GM23338 (cell line): ENCODE measurements at regions not wholly inside any gene's neighbourhood (a gene's known extent, or its start where the extent isn't known, plus 50 kb on each side); places are given as distances from the start of the nearest gene placed in this dataset.

ENCODE experiments used
- ATAC-seq: fragments of 200-7000 bp; cut with Tn5 transposase; 3 replicates; pipeline ENCODE4 v1.9.1; 2020
- DNase-seq: peaks from one replicate; pipeline ENCODE4 v3.0.0-alpha.2; 2015; ENCODE audit warnings: low spot score
- H2AFZ ChIP-seq: fragments of 200-600 bp; sonication (generic); 2 replicates; pipeline ENCODE4 v1.8.0; 2016; ENCODE audit warnings: antibody characterized with exemption, mild to moderate bottlenecking, moderate library complexity
- H3F3A ChIP-seq: fragments of 200-600 bp; sonication (generic); replicated peaks from 2 replicates; pipeline ENCODE4 v1.8.0; 2017; ENCODE audit warnings: antibody characterized with exemption, mixed run types, low read depth
- H3K27ac ChIP-seq: fragments of 200-600 bp; sonication (generic); 2 replicates; pipeline ENCODE4 v1.6.1; 2016; ENCODE audit warnings: low read depth
- H3K27me3 ChIP-seq: fragments of 200-600 bp; sonication (generic); 2 replicates; pipeline ENCODE4 v1.8.0; 2016; ENCODE audit warnings: mild to moderate bottlenecking, mixed run types, moderate library complexity; ENCODE audit not compliant: insufficient read depth
- H3K36me3 ChIP-seq: fragments of 200-600 bp; sonication (generic); 2 replicates; pipeline ENCODE4 v1.8.0; 2016; ENCODE audit warnings: mild to moderate bottlenecking; ENCODE audit not compliant: insufficient read depth
- H3K4me1 ChIP-seq: fragments of 200-600 bp; sonication (generic); 2 replicates; pipeline ENCODE4 v1.8.0; 2016; ENCODE audit warnings: mild to moderate bottlenecking, moderate library complexity; ENCODE audit not compliant: insufficient read depth
- H3K4me2 ChIP-seq: fragments of 200-600 bp; sonication (generic); 2 replicates; pipeline ENCODE4 v1.7.1; 2017; ENCODE audit warnings: mixed run types
- H3K4me3 ChIP-seq: fragments of 200-600 bp; sonication (generic); 2 replicates; pipeline ENCODE4 v1.6.1; 2016; ENCODE audit warnings: mixed run types
- H3K79me2 ChIP-seq: fragments of 200-600 bp; sonication (generic); replicated peaks from 2 replicates; pipeline ENCODE4 v1.8.0; 2017; ENCODE audit warnings: mild to moderate bottlenecking; ENCODE audit not compliant: insufficient read depth
- H3K9me2 ChIP-seq: fragments of 200-600 bp; sonication (generic); 2 replicates; pipeline ENCODE4 v1.8.0; 2017; ENCODE audit not compliant: insufficient read depth
- H4K20me1 ChIP-seq: fragments of 200-600 bp; sonication (generic); replicated peaks from 2 replicates; pipeline ENCODE4 v1.8.0; 2017; ENCODE audit warnings: mild to moderate bottlenecking; ENCODE audit not compliant: insufficient read depth
- H3K27ac Mint-ChIP-seq: 2 replicates; pipeline ENCODE4 v1.8.0; 2020; ENCODE audit warnings: inconsistent platforms, mild to moderate bottlenecking, moderate library complexity, mixed read lengths
- H3K27me3 Mint-ChIP-seq: 3 replicates; pipeline ENCODE4 v1.8.0; 2022; ENCODE audit warnings: low read depth, mild to moderate bottlenecking, moderate library complexity, mixed read lengths, inconsistent platforms; ENCODE audit not compliant: insufficient read depth, poor library complexity
- H3K36me3 Mint-ChIP-seq: 3 replicates; pipeline ENCODE4 v1.8.0; 2021; ENCODE audit warnings: low read depth, mild to moderate bottlenecking, inconsistent platforms, moderate library complexity, mixed read lengths
- H3K4me1 Mint-ChIP-seq: 3 replicates; pipeline ENCODE4 v1.8.0; 2020; ENCODE audit warnings: mild to moderate bottlenecking, inconsistent platforms, mixed read lengths
- H3K4me3 Mint-ChIP-seq: 3 replicates; pipeline ENCODE4 v1.8.0; 2021; ENCODE audit warnings: moderate library complexity, mild to moderate bottlenecking, inconsistent platforms, mixed read lengths
- H3K9me3 Mint-ChIP-seq: 3 replicates; pipeline ENCODE4 v1.8.0; 2020; ENCODE audit warnings: moderate library complexity, mild to moderate bottlenecking, inconsistent platforms, mixed read lengths
- CREB1 ChIP-seq: fragments of 250-450 bp; sonication (Bioruptor Pico); IDR thresholded peaks from 2 replicates; pipeline ENCODE4 v1.5.0; 2020; ENCODE audit warnings: low read depth, mild to moderate bottlenecking, moderate library complexity
- JUNB ChIP-seq: IDR thresholded peaks from one replicate; pipeline ENCODE4 v1.6.1; 2016; ENCODE audit warnings: antibody characterized with exemption; ENCODE audit not compliant: unreplicated experiment
- NANOG ChIP-seq: IDR thresholded peaks from 2 replicates; pipeline ENCODE4 v1.6.1; 2016; ENCODE audit warnings: antibody characterized with exemption, borderline replicate concordance
- POLR2AphosphoS5 ChIP-seq: IDR thresholded peaks from 2 replicates; pipeline ENCODE4 v1.6.1; 2016; ENCODE audit warnings: antibody characterized with exemption, low read depth
- STAT1 ChIP-seq: IDR thresholded peaks from one replicate; pipeline ENCODE4 v1.6.1; 2016; ENCODE audit warnings: antibody characterized with exemption; ENCODE audit not compliant: unreplicated experiment
- ZNF114 ChIP-seq: fragments of 250-450 bp; sonication (Bioruptor Pico); IDR thresholded peaks from 2 replicates; pipeline ENCODE4 v1.5.0; 2020; ENCODE audit warnings: mild to moderate bottlenecking, moderate library complexity
- ZNF331 ChIP-seq: fragments of 250-450 bp; sonication (Bioruptor Pico); IDR thresholded peaks from 2 replicates; pipeline ENCODE4 v1.5.0; 2020; ENCODE audit warnings: low read depth, mild to moderate bottlenecking, moderate library complexity
- TF ChIP-seq, protein P1 (sequence below): IDR thresholded peaks from 2 replicates; pipeline ENCODE4 v1.6.1; 2016; ENCODE audit warnings: antibody characterized with exemption
- TF ChIP-seq, protein P2 (sequence below): IDR thresholded peaks from one replicate; pipeline ENCODE4 v1.6.1; 2018; ENCODE audit warnings: antibody characterized with exemption; ENCODE audit not compliant: unreplicated experiment
- TF ChIP-seq, protein P3 (sequence below), 2 experiments: fragments of 200-600 bp in 1 of 2; sonication (generic) in 1 of 2; conservative IDR thresholded peaks; 2 replicates each; pipeline versions ENCODE4 v1.5.1 to v1.6.1; 2016 to 2017; ENCODE audit warnings: antibody characterized with exemption in 2 of 2, low read depth in 2 of 2, mild to moderate bottlenecking in 2 of 2, moderate library complexity in 1 of 2

DNA sequence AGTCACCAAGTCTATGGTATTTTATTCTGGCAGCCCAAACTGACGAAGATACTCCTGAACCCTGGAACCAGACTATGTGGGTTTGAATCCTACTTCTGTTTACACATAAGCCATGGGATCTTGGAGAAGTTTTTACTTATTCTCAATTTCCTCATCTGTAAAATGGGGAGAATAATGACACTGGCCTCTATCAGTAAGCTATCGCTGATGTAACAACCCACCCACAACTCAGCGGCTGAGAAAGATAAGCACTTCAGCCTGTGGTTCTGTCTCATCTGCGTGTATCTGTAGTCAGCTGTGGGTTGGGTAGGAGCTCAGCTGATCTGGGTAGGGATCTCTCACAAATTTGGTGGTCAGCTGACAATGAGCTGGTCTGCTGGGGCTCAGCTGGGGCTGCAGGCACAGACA is 68.0 kb upstream of the ALX4 start:
- Mint-ChIP-seq H3K36me3 (no peaks in the 10 kb centered on the region), H3K9me3 (no peaks in the 10 kb centered on the region), H3K27me3 (peaks cover 8% of the 10 kb centered on the region), H3K27ac (no peak overlapping the region), H3K4me3 (no peak overlapping the region), H3K4me1 (peaks cover under 1% of the 10 kb centered on the region; the same call in 2 of the 3 replicates)
- H3K79me2 ChIP-seq, result no peaks in the 10 kb centered on the region
- H3F3A ChIP-seq, result no peaks in the 10 kb centered on the region
- no peak for DNase-seq
- no peaks in the 10 kb centered on the region for H3K4me1 ChIP-seq
- H3K27me3 ChIP-seq, result no peaks in the 10 kb centered on the region
- no peak overlapping the region for H3K4me2 ChIP-seq
- no peak overlapping the region for H3K27ac ChIP-seq
- no peaks in the 10 kb centered on the region for H3K36me3 ChIP-seq
- H4K20me1 ChIP-seq, result no peaks in the 10 kb centered on the region
- no peak overlapping the region for H3K4me3 ChIP-seq
- peaks cover 6% of the 10 kb centered on the region; the same call in 1 of the 2 replicates for H3K9me2 ChIP-seq
- no peak for ATAC-seq
- H2AFZ ChIP-seq, result no peak overlapping the region
- TF ChIP-seq ZNF331 (CRISPR knock-in tag) (no peak), NANOG (no peak)
- TF ChIP-seq, protein P1, sequence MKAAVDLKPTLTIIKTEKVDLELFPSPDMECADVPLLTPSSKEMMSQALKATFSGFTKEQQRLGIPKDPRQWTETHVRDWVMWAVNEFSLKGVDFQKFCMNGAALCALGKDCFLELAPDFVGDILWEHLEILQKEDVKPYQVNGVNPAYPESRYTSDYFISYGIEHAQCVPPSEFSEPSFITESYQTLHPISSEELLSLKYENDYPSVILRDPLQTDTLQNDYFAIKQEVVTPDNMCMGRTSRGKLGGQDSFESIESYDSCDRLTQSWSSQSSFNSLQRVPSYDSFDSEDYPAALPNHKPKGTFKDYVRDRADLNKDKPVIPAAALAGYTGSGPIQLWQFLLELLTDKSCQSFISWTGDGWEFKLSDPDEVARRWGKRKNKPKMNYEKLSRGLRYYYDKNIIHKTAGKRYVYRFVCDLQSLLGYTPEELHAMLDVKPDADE, result no peak

DNA sequence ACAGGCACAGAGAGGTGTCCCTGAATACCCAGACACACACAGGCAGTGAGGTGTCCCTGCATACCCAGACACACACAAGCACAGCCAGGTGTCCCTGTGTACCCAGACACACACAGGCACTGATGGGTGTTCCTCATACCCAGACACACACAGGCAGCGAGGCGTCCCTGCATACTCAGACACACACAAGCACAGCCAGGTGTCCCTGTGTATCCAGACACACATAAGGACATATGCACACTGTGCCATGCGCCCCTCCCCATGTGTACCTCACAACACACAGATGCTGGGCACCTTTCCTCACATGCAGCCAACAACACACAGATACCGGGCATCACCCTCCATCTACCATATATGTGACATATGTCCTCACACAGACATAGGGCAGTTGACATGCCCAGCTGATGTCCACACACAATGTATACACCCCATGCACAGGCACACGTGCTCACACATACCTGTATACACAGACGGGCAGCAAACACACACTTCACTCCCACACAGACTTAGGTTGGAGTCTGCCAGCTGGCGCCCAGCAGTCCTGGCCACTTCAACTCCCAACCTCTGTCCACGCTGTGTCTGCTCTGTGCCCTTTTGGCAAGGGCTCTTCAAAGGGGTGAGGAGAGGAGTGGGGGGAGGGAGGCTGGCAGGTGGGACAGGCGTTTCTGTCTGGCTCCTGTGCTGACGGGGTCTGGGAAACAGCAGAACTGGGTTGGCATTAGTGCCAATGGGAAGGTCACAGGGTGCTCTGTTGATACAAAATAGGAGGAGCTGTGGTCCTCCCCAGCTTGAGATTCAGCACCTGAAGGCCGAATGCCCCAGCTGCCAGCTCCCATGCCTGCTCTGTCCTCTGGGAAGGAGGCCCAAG is 69.4 kb upstream of the ALX4 start:
- H3K4me3 ChIP-seq, result no peak overlapping the region
- no peak for ATAC-seq
- Mint-ChIP-seq H3K9me3 (no peaks in the 10 kb centered on the region), H3K27ac (no peak overlapping the region), H3K4me1 (no peaks in the 10 kb centered on the region), H3K4me3 (no peak overlapping the region), H3K36me3 (no peaks in the 10 kb centered on the region), H3K27me3 (peaks cover 10% of the 10 kb centered on the region)
- TF ChIP-seq STAT1 (no peak), ZNF114 (CRISPR knock-in tag) (no peak), ZNF331 (CRISPR knock-in tag) (no peak), POLR2AphosphoS5 (no peak), JUNB (no peak)
- TF ChIP-seq, protein P1, result no peak
- H3F3A ChIP-seq, result no peaks in the 10 kb centered on the region
- no peaks in the 10 kb centered on the region for H3K79me2 ChIP-seq
- H3K9me2 ChIP-seq, result peaks cover 6% of the 10 kb centered on the region; the same call in 1 of the 2 replicates
- H4K20me1 ChIP-seq, result no peaks in the 10 kb centered on the region
- H3K36me3 ChIP-seq, result no peaks in the 10 kb centered on the region
- H3K4me1 ChIP-seq, result no peaks in the 10 kb centered on the region
- no peak overlapping the region for H3K27ac ChIP-seq
- H3K27me3 ChIP-seq, result no peaks in the 10 kb centered on the region
- no peak overlapping the region for H3K4me2 ChIP-seq
- no peak for DNase-seq
- H2AFZ ChIP-seq, result no peak overlapping the region

DNA sequence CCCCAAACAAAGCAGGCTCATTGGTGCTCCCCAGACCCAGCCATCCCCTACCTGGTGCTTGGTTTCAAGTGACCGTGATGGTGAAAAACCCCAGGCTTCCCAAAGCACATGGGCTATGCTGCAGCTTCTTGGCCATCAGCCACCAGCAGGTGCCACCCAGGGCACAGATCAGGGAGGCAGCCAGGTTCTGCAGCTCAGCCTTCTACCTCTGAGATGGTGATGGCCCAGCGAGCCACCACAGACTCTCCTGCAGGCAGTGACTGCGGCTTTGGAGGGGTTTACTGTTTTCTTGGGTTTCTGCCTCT is 70.0 kb upstream of the ALX4 start:
- Histone ChIP-seq H3F3A (no peaks in the 10 kb centered on the region), H3K36me3 (no peaks in the 10 kb centered on the region), H3K79me2 (no peaks in the 10 kb centered on the region), H3K4me3 (no peak overlapping the region), H4K20me1 (no peaks in the 10 kb centered on the region), H3K27me3 (no peaks in the 10 kb centered on the region), H3K9me2 (peaks cover 6% of the 10 kb centered on the region; the same call in 1 of the 2 replicates), H3K27ac (no peak overlapping the region), H3K4me1 (no peaks in the 10 kb centered on the region), H3K4me2 (no peak overlapping the region), H2AFZ (no peak overlapping the region)
- ATAC-seq (no peak; the same call in 2 of the 3 replicates), DNase-seq (no peak)
- no peaks in the 10 kb centered on the region for H3K4me1 Mint-ChIP-seq
- H3K4me3 Mint-ChIP-seq, result no peak overlapping the region
- peaks cover 10% of the 10 kb centered on the region for H3K27me3 Mint-ChIP-seq
- H3K36me3 Mint-ChIP-seq, result no peaks in the 10 kb centered on the region
- H3K9me3 Mint-ChIP-seq, result no peaks in the 10 kb centered on the region
- no peak overlapping the region for H3K27ac Mint-ChIP-seq
- no peak for TF ChIP-seq CREB1 (CRISPR knock-in tag)
- TF ChIP-seq, protein P2, sequence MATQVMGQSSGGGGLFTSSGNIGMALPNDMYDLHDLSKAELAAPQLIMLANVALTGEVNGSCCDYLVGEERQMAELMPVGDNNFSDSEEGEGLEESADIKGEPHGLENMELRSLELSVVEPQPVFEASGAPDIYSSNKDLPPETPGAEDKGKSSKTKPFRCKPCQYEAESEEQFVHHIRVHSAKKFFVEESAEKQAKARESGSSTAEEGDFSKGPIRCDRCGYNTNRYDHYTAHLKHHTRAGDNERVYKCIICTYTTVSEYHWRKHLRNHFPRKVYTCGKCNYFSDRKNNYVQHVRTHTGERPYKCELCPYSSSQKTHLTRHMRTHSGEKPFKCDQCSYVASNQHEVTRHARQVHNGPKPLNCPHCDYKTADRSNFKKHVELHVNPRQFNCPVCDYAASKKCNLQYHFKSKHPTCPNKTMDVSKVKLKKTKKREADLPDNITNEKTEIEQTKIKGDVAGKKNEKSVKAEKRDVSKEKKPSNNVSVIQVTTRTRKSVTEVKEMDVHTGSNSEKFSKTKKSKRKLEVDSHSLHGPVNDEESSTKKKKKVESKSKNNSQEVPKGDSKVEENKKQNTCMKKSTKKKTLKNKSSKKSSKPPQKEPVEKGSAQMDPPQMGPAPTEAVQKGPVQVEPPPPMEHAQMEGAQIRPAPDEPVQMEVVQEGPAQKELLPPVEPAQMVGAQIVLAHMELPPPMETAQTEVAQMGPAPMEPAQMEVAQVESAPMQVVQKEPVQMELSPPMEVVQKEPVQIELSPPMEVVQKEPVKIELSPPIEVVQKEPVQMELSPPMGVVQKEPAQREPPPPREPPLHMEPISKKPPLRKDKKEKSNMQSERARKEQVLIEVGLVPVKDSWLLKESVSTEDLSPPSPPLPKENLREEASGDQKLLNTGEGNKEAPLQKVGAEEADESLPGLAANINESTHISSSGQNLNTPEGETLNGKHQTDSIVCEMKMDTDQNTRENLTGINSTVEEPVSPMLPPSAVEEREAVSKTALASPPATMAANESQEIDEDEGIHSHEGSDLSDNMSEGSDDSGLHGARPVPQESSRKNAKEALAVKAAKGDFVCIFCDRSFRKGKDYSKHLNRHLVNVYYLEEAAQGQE, result no peak
- TF ChIP-seq ZNF331 (CRISPR knock-in tag), result no peak
- TF ChIP-seq ZNF114 (CRISPR knock-in tag), result no peak
- TF ChIP-seq STAT1, result no peak
- TF ChIP-seq, protein P3, sequence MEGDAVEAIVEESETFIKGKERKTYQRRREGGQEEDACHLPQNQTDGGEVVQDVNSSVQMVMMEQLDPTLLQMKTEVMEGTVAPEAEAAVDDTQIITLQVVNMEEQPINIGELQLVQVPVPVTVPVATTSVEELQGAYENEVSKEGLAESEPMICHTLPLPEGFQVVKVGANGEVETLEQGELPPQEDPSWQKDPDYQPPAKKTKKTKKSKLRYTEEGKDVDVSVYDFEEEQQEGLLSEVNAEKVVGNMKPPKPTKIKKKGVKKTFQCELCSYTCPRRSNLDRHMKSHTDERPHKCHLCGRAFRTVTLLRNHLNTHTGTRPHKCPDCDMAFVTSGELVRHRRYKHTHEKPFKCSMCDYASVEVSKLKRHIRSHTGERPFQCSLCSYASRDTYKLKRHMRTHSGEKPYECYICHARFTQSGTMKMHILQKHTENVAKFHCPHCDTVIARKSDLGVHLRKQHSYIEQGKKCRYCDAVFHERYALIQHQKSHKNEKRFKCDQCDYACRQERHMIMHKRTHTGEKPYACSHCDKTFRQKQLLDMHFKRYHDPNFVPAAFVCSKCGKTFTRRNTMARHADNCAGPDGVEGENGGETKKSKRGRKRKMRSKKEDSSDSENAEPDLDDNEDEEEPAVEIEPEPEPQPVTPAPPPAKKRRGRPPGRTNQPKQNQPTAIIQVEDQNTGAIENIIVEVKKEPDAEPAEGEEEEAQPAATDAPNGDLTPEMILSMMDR (conservative IDR thresholded peaks at IDR 0.05; ENCODE audit: low read depth in 2 of 2), result no peak; a peak in 1 of 4 replicates
